HG02571 (cell line): ENCODE measurements at regions not wholly inside any gene's neighbourhood (a gene's known extent, or its start where the extent isn't known, plus 50 kb on each side); places are given as distances from the start of the nearest gene placed in this dataset.
"Not testable (repeated sequence)": the region's sequence is repeated elsewhere in the genome, so short reads cannot be mapped to it uniquely, and the experiment has no call there.

Source experiments
- ATAC-seq: cut with Tn5 transposase; IDR thresholded peaks from one replicate; pipeline ENCODE4 v1.9.1; 2021; ENCODE audit warnings: mild to moderate bottlenecking, moderate library complexity; ENCODE audit not compliant: unreplicated experiment

GRCh38 chrX:101823236-101823635 lies 108.6 kb downstream of the ZMAT1 start:
- no peak for ATAC-seq

- ATAC-seq = not testable (repeated sequence)
Measured at GRCh38 chrX:101817739-101818138, 114.1 kb downstream of the ZMAT1 start.

- ATAC-seq = no peak
Measured at GRCh38 chrX:101813200-101813599, 118.6 kb downstream of the ZMAT1 start.

GRCh38 chrX:101803451-101803850 lies 128.4 kb downstream of the ZMAT1 start:
- no peak for ATAC-seq

GRCh38 chrX:101799387-101799786 lies 132.4 kb downstream of the ZMAT1 start:
- ATAC-seq = peak; percentile 96

- ATAC-seq = no peak
Measured at GRCh38 chrX:101787934-101788333, 128.3 kb upstream of the ARMCX2 start.

GRCh38 chrX:101785142-101785541 lies 125.5 kb upstream of the ARMCX2 start:
- no peak for ATAC-seq

GRCh38 chrX:101780421-101780820 lies 120.8 kb upstream of the ARMCX2 start:
- ATAC-seq = not testable (repeated sequence)

GRCh38 chrX:101774340-101774739 lies 114.7 kb upstream of the ARMCX2 start:
- ATAC-seq = peak; percentile 100

GRCh38 chrX:101764538-101764937 lies 104.9 kb upstream of the ARMCX2 start:
- ATAC-seq = no peak

GRCh38 chrX:101759000-101759399 lies 99.3 kb upstream of the ARMCX2 start:
- peak; percentile 54 for ATAC-seq

GRCh38 chrX:101750744-101751143 lies 91.1 kb upstream of the ARMCX2 start:
- ATAC-seq = no peak

- no peak for ATAC-seq
Measured at GRCh38 chrX:101749436-101749835, 89.8 kb upstream of the ARMCX2 start.

- ATAC-seq = no peak
Measured at GRCh38 chrX:101745046-101745445, 85.4 kb upstream of the ARMCX2 start.

GRCh38 chrX:101744085-101744484 lies 84.4 kb upstream of the ARMCX2 start:
- ATAC-seq = no peak

GRCh38 chrX:101740642-101741041 lies 81.0 kb upstream of the ARMCX2 start:
- no peak for ATAC-seq

GRCh38 chrX:101738867-101739266 lies 79.2 kb upstream of the ARMCX2 start:
- ATAC-seq = not testable (repeated sequence)

GRCh38 chrX:101738411-101738810 lies 78.8 kb upstream of the ARMCX2 start:
- not testable (repeated sequence) for ATAC-seq

- ATAC-seq = no peak
Measured at GRCh38 chrX:101736651-101737050, 77.0 kb upstream of the ARMCX2 start.

GRCh38 chrX:101732870-101733269 lies 73.2 kb upstream of the ARMCX2 start:
- ATAC-seq = no peak

GRCh38 chrX:101729986-101730385 lies 70.3 kb upstream of the ARMCX2 start:
- ATAC-seq = no peak
